OCI-LY7 (cell line): ENCODE measurements at regions not wholly inside any gene's neighbourhood (a gene's known extent, or its start where the extent isn't known, plus 50 kb on each side); places are given as distances from the start of the nearest gene placed in this dataset.
"Not testable (repeated sequence)": the region's sequence is repeated elsewhere in the genome, so short reads cannot be mapped to it uniquely, and the experiment has no call there.

Experiments used
- BruUV-seq: library from RNA; stranded (reverse); fragments of 400-500 nt; replicated peaks from 2 replicates; lab custom pipeline; 2021; lab: Mats Ljungman, UMichigan
- CTCF ChIA-PET: fragments of 300-600 bp; sonication (Branson Sonifier 250); formaldehyde crosslinking; loops from one replicate; lab custom pipeline; 2022; ENCODE audit warnings: antibody characterized with exemption; ENCODE audit not compliant: unreplicated experiment; lab: Charles Lee
- POLR2A ChIA-PET: fragments of 300-600 bp; sonication (Branson Sonifier 250); formaldehyde crosslinking; loops from one replicate; lab custom pipeline; 2022; ENCODE audit warnings: antibody characterized with exemption; lab: Charles Lee
- DNase-seq: peaks from one replicate; pipeline ENCODE4 v3.0.0-alpha.2; 2015; ENCODE audit warnings: low spot score
- H2AFZ ChIP-seq: fragments of 200-600 bp; sonication (generic), shearing (Covaris generic); 2 replicates; pipeline ENCODE4 v1.6.1; 2014; ENCODE audit warnings: mild to moderate bottlenecking, antibody characterized with exemption, low read length, moderate library complexity
- H3K27ac ChIP-seq: fragments of 200-600 bp; sonication (generic); 2 replicates; pipeline ENCODE4 v1.5.1; 2014; ENCODE audit warnings: mixed run types, low read depth, mild to moderate bottlenecking, moderate library complexity, low read length, inconsistent platforms; ENCODE audit not compliant: poor library complexity, severe bottlenecking
- H3K36me3 ChIP-seq: fragments of 200-600 bp; sonication (generic); 2 replicates; pipeline ENCODE4 v1.6.1; 2014; ENCODE audit warnings: mild to moderate bottlenecking, antibody characterized with exemption, low read length, moderate library complexity, mixed read lengths; ENCODE audit not compliant: insufficient read depth
- H3K4me1 ChIP-seq: fragments of 200-600 bp; sonication (generic); 2 replicates; pipeline ENCODE4 v1.5.1; 2014; ENCODE audit warnings: mild to moderate bottlenecking, low read length; ENCODE audit not compliant: insufficient read depth, poor library complexity, severe bottlenecking
- H3K4me2 ChIP-seq: fragments of 200-600 bp; sonication (generic); 2 replicates; pipeline ENCODE4 v1.6.1; 2014; ENCODE audit warnings: mild to moderate bottlenecking, low read length
- H3K4me3 ChIP-seq: fragments of 200-600 bp; sonication (generic); 2 replicates; pipeline ENCODE4 v1.5.1; 2014; ENCODE audit warnings: mild to moderate bottlenecking, low read depth, low read length; ENCODE audit not compliant: poor library complexity, severe bottlenecking
- H3K79me2 ChIP-seq: fragments of 200-600 bp; sonication (generic); 2 replicates; pipeline ENCODE4 v1.6.1; 2016; ENCODE audit warnings: low read depth, mild to moderate bottlenecking, low read length, moderate library complexity, mixed read lengths; ENCODE audit not compliant: insufficient read depth
- H3K9me2 ChIP-seq: fragments of 200-600 bp; sonication (generic); 2 replicates; pipeline ENCODE4 v1.6.1; 2016; ENCODE audit warnings: mild to moderate bottlenecking, low read length, mixed read lengths; ENCODE audit not compliant: insufficient read depth
- H3K9me3 ChIP-seq: fragments of 200-600 bp; sonication (generic); 2 replicates; pipeline ENCODE4 v1.6.1; 2014; ENCODE audit warnings: mild to moderate bottlenecking, mixed run types, low read length, mixed read lengths
- H4K20me1 ChIP-seq: fragments of 200-600 bp; sonication (generic); 2 replicates; pipeline ENCODE4 v1.6.1; 2014; ENCODE audit warnings: mild to moderate bottlenecking, antibody characterized with exemption, low read length, moderate library complexity, mixed read lengths; ENCODE audit not compliant: insufficient read depth
- EZH2phosphoT487 ChIP-seq: fragments of 200-600 bp; sonication (generic); IDR thresholded peaks from 2 replicates; pipeline ENCODE4 v1.6.1; 2018; ENCODE audit warnings: low read depth, borderline replicate concordance, mild to moderate bottlenecking, mixed run types, antibody characterized with exemption, low read length, moderate library complexity, mixed read lengths
- intact Hi-C: fragments of 100-400 bp; cut with micrococcal nuclease; formaldehyde crosslinking; loops from one replicate; pipeline ENCODE4 v1.10.0; 2022; ENCODE audit not compliant: unreplicated experiment
- TF ChIP-seq, protein P1 (sequence below): fragments of 200-600 bp; sonication (generic); conservative IDR thresholded peaks from 2 replicates; pipeline ENCODE4 v1.5.1; 2014; ENCODE audit warnings: mild to moderate bottlenecking, antibody characterized with exemption, low read length, moderate library complexity, mixed read lengths

GRCh38 chr13:34383728-34384127 lies 558.3 kb upstream of the NBEA start:
- H4K20me1 ChIP-seq, result no peaks in the 10 kb centered on the region
- no peak overlapping the region for H3K4me3 ChIP-seq
- no peaks in the 10 kb centered on the region for H3K9me2 ChIP-seq
- H3K4me2 ChIP-seq, result no peak overlapping the region
- ChIA-PET CTCF (no interaction called here), POLR2A (interaction anchor here (0.6 kb wide), 1 partner anchor 1264 kb away, joined by 5 read pairs; no protein-coding TSS in a partner anchor)
- no TSS peak for BruUV-seq
- intact Hi-C loops, result no loop called here
- DNase-seq, result no peak
- H2AFZ ChIP-seq, result no peak overlapping the region
- no peaks in the 10 kb centered on the region for H3K79me2 ChIP-seq
- no peak for TF ChIP-seq EZH2phosphoT487
- TF ChIP-seq, protein P1, sequence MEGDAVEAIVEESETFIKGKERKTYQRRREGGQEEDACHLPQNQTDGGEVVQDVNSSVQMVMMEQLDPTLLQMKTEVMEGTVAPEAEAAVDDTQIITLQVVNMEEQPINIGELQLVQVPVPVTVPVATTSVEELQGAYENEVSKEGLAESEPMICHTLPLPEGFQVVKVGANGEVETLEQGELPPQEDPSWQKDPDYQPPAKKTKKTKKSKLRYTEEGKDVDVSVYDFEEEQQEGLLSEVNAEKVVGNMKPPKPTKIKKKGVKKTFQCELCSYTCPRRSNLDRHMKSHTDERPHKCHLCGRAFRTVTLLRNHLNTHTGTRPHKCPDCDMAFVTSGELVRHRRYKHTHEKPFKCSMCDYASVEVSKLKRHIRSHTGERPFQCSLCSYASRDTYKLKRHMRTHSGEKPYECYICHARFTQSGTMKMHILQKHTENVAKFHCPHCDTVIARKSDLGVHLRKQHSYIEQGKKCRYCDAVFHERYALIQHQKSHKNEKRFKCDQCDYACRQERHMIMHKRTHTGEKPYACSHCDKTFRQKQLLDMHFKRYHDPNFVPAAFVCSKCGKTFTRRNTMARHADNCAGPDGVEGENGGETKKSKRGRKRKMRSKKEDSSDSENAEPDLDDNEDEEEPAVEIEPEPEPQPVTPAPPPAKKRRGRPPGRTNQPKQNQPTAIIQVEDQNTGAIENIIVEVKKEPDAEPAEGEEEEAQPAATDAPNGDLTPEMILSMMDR, result no peak
- no peaks in the 10 kb centered on the region for H3K9me3 ChIP-seq
- H3K36me3 ChIP-seq, result no peaks in the 10 kb centered on the region
- no peak overlapping the region for H3K27ac ChIP-seq
- H3K4me1 ChIP-seq, result no peaks in the 10 kb centered on the region

- H3K9me2 ChIP-seq, H3K4me1 ChIP-seq, H2AFZ ChIP-seq, H4K20me1 ChIP-seq, H3K4me2 ChIP-seq, H3K27ac ChIP-seq, DNase-seq, intact Hi-C loops, H3K9me3 ChIP-seq, H3K36me3 ChIP-seq, H3K79me2 ChIP-seq, H3K4me3 ChIP-seq, BruUV-seq, POLR2A ChIA-PET: not testable (repeated sequence)
- CTCF ChIA-PET, result interaction anchor here (0.6 kb wide), 1 partner anchor 11 kb away, joined by 4 read pairs; no protein-coding TSS in a partner anchor
Measured at GRCh38 chr13:34386229-34386628, 555.8 kb upstream of the NBEA start.

DNA sequence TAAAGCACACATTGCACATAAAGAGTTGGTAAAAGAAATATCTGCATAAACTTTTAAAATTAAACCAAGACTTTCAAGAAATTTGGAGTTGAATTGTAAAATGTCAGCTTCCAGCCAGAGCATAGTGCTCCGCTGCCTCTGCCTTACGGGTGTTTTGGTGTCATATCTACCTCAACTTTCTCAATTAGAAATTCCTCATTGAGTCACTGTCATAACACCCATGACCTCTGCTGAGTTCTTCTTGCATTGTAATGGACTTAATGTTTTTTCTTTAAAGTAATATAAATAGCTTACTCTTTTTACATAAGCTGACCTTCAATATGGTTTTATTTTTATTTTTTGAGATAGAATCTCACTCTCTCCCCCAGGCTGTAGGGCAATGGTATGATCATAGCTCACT lies 551.0 kb upstream of the NBEA start:
- H3K4me1 ChIP-seq, result no peaks in the 10 kb centered on the region
- TF ChIP-seq, protein P1, result no peak
- no peak for TF ChIP-seq EZH2phosphoT487
- H3K4me3 ChIP-seq, result no peak overlapping the region
- H3K79me2 ChIP-seq, result no peaks in the 10 kb centered on the region
- intact Hi-C loops, result no loop called here
- H3K36me3 ChIP-seq, result no peaks in the 10 kb centered on the region
- no peak overlapping the region for H3K4me2 ChIP-seq
- H2AFZ ChIP-seq, result no peak overlapping the region
- no peaks in the 10 kb centered on the region for H4K20me1 ChIP-seq
- H3K27ac ChIP-seq, result no peak overlapping the region
- ChIA-PET POLR2A (no interaction called here), CTCF (no interaction called here)
- H3K9me3 ChIP-seq, result peaks cover 2% of the 10 kb centered on the region; the same call in 1 of the 2 replicates
- DNase-seq, result no peak
- no TSS peak for BruUV-seq
- no peaks in the 10 kb centered on the region for H3K9me2 ChIP-seq
